Esophagus muscularis mucosa (tissue), 4 donors: ENCODE measurements at regions not wholly inside any gene's neighbourhood (a gene's known extent, or its start where the extent isn't known, plus 50 kb on each side); places are given as distances from the start of the nearest gene placed in this dataset.

ENCODE experiments used
- EP300 ChIP-seq: sonication (generic); formaldehyde crosslinking; IDR thresholded peaks from one replicate; pipeline ENCODE4 v1.6.1; 2017; ENCODE audit warnings: antibody characterized with exemption
- POLR2A ChIP-seq: fragments of 450-650 bp; IDR thresholded peaks from one replicate; pipeline ENCODE4 v1.6.1; 2017; ENCODE audit warnings: antibody characterized with exemption, moderate library complexity, mild to moderate bottlenecking, low read depth
- POLR2AphosphoS5 ChIP-seq, 2 donors: sonication (generic); formaldehyde crosslinking; IDR thresholded peaks; one replicate each; pipeline ENCODE4 v1.6.1; 2017; ENCODE audit warnings: antibody characterized with exemption in 2 of 2
- TF ChIP-seq, protein P1 (sequence below), 3 experiments: fragments of 200-600 bp in 2 of 3; fragments of 450-650 bp in 1 of 3; sonication (generic) in 2 of 3; IDR thresholded peaks; one replicate each; pipeline ENCODE4 v1.5.1; 2017 to 2019; ENCODE audit warnings: antibody characterized with exemption in 3 of 3, mild to moderate bottlenecking in 2 of 3, moderate library complexity in 1 of 3

DNA sequence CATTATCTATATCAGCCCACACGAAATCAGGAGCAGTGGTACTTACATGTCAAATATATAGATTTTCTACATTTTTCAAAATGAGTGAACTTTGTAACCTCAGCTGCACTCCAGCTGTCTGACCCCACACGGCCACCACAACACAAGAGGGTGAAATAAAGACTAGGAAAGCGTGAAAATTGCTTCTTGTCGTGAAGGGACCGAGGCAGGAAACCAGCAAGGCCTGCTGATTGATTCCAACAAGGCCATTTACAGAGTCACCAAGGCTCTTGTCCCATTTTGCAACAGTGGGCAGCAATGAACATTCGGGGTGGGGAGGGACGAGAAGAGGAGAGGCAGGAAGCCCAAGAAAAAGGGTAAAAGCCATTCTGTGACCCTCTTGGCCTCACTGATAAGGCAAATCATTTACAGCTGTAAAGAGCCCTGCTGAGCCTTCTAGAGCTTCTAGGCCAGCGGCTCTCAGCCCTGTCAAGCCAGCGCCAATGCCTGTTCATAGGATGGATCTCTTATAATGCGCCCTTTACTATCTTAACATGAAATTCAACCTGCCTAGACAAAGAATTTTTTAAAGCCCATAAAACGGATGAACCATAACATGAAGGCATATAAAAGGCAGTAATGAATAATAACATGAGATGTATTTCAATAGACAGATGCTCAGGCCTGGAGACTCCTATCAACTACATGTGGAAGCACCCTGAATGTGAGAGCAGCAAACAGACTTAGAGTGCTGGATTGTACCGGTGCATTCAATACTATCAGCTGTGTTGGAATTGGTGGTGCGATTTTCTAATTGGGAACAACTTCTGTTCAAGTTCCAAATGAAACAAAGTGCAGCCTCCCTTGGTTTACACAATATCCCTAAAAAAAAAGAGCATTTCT lies 269.0 kb downstream of the CDCA7 start:
- TF ChIP-seq, protein P1, sequence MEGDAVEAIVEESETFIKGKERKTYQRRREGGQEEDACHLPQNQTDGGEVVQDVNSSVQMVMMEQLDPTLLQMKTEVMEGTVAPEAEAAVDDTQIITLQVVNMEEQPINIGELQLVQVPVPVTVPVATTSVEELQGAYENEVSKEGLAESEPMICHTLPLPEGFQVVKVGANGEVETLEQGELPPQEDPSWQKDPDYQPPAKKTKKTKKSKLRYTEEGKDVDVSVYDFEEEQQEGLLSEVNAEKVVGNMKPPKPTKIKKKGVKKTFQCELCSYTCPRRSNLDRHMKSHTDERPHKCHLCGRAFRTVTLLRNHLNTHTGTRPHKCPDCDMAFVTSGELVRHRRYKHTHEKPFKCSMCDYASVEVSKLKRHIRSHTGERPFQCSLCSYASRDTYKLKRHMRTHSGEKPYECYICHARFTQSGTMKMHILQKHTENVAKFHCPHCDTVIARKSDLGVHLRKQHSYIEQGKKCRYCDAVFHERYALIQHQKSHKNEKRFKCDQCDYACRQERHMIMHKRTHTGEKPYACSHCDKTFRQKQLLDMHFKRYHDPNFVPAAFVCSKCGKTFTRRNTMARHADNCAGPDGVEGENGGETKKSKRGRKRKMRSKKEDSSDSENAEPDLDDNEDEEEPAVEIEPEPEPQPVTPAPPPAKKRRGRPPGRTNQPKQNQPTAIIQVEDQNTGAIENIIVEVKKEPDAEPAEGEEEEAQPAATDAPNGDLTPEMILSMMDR (IDR thresholded peaks at IDR 0.05) = no peak
- no peak for TF ChIP-seq POLR2A
- no peak for TF ChIP-seq POLR2AphosphoS5 (IDR thresholded peaks at IDR 0.05)
- TF ChIP-seq EP300 = no peak
